GM12892 (cell line): ENCODE measurements at regions not wholly inside any gene's neighbourhood (a gene's known extent, or its start where the extent isn't known, plus 50 kb on each side); places are given as distances from the start of the nearest gene placed in this dataset.

Experiments used
- POLR2A ChIP-seq: IDR thresholded peaks from 2 replicates; pipeline ENCODE4 v1.6.1; 2011; ENCODE audit warnings: low read depth, low read length, control low read depth
- POLR2AphosphoS5 ChIP-seq: IDR thresholded peaks from 2 replicates; pipeline ENCODE4 v1.6.1; 2011; ENCODE audit warnings: low read depth, low read length, control low read depth

- TF ChIP-seq POLR2AphosphoS5, result no peak
- TF ChIP-seq POLR2A, result no peak
Measured at GRCh38 chr6:155936551-155936950, 480.9 kb upstream of the NOX3 start.
